Memory B cell (primary cell): ENCODE measurements at regions not wholly inside any gene's neighbourhood (a gene's known extent, or its start where the extent isn't known, plus 50 kb on each side); places are given as distances from the start of the nearest gene placed in this dataset.
"Not testable (repeated sequence)": the region's sequence is repeated elsewhere in the genome, so short reads cannot be mapped to it uniquely, and the experiment has no call there.

Source experiments
- ATAC-seq: fragments of 150-1000 bp; cut with Tn5 transposase; 2 replicates; pipeline ENCODE4 v1.10.0; 2021; ENCODE audit warnings: low read depth, mild to moderate bottlenecking, moderate library complexity
- DNase-seq, 2 donors: peaks; one replicate each; pipeline ENCODE4 v3.0.0; 2022; ENCODE audit warnings: low spot score in 2 of 2
- H3K27ac Mint-ChIP-seq: one replicate; pipeline ENCODE4 v1.8.0; 2022; ENCODE audit warnings: mild to moderate bottlenecking, moderate library complexity, mixed read lengths
- H3K27me3 Mint-ChIP-seq: one replicate; pipeline ENCODE4 v1.8.0; 2022; ENCODE audit warnings: mixed read lengths
- H3K36me3 Mint-ChIP-seq: one replicate; pipeline ENCODE4 v1.8.0; 2022; ENCODE audit warnings: mild to moderate bottlenecking, mixed read lengths
- H3K4me1 Mint-ChIP-seq: one replicate; pipeline ENCODE4 v1.8.0; 2022; ENCODE audit warnings: mixed read lengths
- H3K4me3 Mint-ChIP-seq: one replicate; pipeline ENCODE4 v1.8.0; 2022; ENCODE audit warnings: mild to moderate bottlenecking, moderate library complexity, mixed read lengths
- H3K9me3 Mint-ChIP-seq: one replicate; pipeline ENCODE4 v1.8.0; 2022; ENCODE audit warnings: mixed read lengths

- ATAC-seq: no peak
- no peaks in the 10 kb centered on the region for H3K4me1 Mint-ChIP-seq
- H3K27me3 Mint-ChIP-seq: no peaks in the 10 kb centered on the region
- no peak for DNase-seq
- H3K36me3 Mint-ChIP-seq: no peaks in the 10 kb centered on the region
- H3K27ac Mint-ChIP-seq: no peak overlapping the region
- no peak overlapping the region for H3K4me3 Mint-ChIP-seq
- no peaks in the 10 kb centered on the region for H3K9me3 Mint-ChIP-seq
These were observed 492.6 kb downstream of the KCNT2 start for GRCh38 chr1:196115646-196116045.

GRCh38 chr1:196114193-196114592 is 494.0 kb downstream of the KCNT2 start:
- H3K27me3 Mint-ChIP-seq: no peaks in the 10 kb centered on the region
- no peaks in the 10 kb centered on the region for H3K4me1 Mint-ChIP-seq
- H3K27ac Mint-ChIP-seq: no peak overlapping the region
- ATAC-seq (no peak), DNase-seq (no peak)
- no peaks in the 10 kb centered on the region for H3K9me3 Mint-ChIP-seq
- H3K4me3 Mint-ChIP-seq: no peak overlapping the region
- H3K36me3 Mint-ChIP-seq: no peaks in the 10 kb centered on the region

GRCh38 chr1:196108990-196109389 is 499.2 kb downstream of the KCNT2 start:
- not testable (repeated sequence) for H3K4me1 Mint-ChIP-seq, H3K9me3 Mint-ChIP-seq, H3K27me3 Mint-ChIP-seq, DNase-seq, H3K4me3 Mint-ChIP-seq, ATAC-seq, H3K36me3 Mint-ChIP-seq, H3K27ac Mint-ChIP-seq

DNA sequence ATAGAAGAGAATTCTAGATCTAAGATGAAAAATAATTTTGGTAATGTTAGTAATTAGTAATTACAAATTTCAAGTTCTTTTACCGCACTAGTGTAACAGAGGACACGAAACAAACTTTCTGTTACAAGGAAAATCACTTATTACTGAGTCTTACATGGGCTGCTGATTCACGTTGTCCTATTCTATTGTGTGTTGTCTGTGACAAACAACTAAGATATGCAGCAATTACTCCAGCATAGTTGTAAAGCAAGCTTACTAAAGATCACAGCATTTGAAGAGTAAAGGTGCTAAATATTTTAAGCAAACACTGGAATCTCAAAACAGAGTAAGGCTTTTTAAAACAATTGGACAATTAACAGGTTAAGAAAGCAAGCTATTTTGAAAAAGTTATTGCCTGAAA is 502.3 kb downstream of the KCNT2 start:
- Mint-ChIP-seq H3K27me3 (no peaks in the 10 kb centered on the region), H3K27ac (no peak overlapping the region), H3K4me1 (no peaks in the 10 kb centered on the region), H3K4me3 (no peak overlapping the region), H3K9me3 (peaks cover 8% of the 10 kb centered on the region), H3K36me3 (no peaks in the 10 kb centered on the region)
- DNase-seq: no peak
- ATAC-seq: no peak

DNA sequence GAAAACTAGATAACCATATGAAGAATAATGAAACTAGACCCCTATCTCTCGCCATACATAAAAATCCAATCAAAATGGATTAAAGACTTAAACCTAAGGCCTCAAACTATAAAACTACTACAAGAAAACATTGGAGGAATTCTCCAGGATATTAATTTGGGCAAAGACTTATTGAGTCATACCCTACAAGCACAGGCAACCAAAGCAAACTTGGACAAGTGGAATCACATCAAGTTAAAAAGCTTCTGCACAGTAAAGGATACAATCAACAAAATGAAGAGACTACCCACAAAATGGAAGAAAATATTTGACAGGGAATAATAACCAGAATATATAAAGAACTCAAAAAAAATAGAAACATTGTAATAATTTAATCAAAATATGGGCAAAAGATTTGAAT is 505.4 kb downstream of the KCNT2 start:
- Mint-ChIP-seq H3K36me3 (no peaks in the 10 kb centered on the region), H3K4me3 (no peak overlapping the region), H3K9me3 (peaks cover 10% of the 10 kb centered on the region), H3K4me1 (no peaks in the 10 kb centered on the region), H3K27ac (no peak overlapping the region), H3K27me3 (no peaks in the 10 kb centered on the region)
- no peak for DNase-seq
- no peak for ATAC-seq

- no peak overlapping the region for H3K4me3 Mint-ChIP-seq
- no peaks in the 10 kb centered on the region for H3K27me3 Mint-ChIP-seq
- no peaks in the 10 kb centered on the region for H3K36me3 Mint-ChIP-seq
- H3K9me3 Mint-ChIP-seq: peaks cover 5% of the 10 kb centered on the region
- DNase-seq (no peak), ATAC-seq (no peak)
- H3K4me1 Mint-ChIP-seq: no peaks in the 10 kb centered on the region
- H3K27ac Mint-ChIP-seq: no peak overlapping the region
These were observed 510.2 kb downstream of the KCNT2 start for GRCh38 chr1:196098000-196098399.

- H3K27me3 Mint-ChIP-seq: no peaks in the 10 kb centered on the region
- no peak overlapping the region for H3K4me3 Mint-ChIP-seq
- no peaks in the 10 kb centered on the region for H3K36me3 Mint-ChIP-seq
- H3K27ac Mint-ChIP-seq: no peak overlapping the region
- ATAC-seq (no peak), DNase-seq (no peak)
- no peaks in the 10 kb centered on the region for H3K4me1 Mint-ChIP-seq
- peaks cover 4% of the 10 kb centered on the region for H3K9me3 Mint-ChIP-seq
These were observed 513.4 kb downstream of the KCNT2 start for GRCh38 chr1:196094821-196095220.

GRCh38 chr1:196091397-196092135 is 516.7 kb downstream of the KCNT2 start:
- no peak for ATAC-seq
- Mint-ChIP-seq H3K4me3 (no peak overlapping the region), H3K9me3 (peaks cover 7% of the 10 kb centered on the region), H3K27me3 (no peaks in the 10 kb centered on the region), H3K36me3 (no peaks in the 10 kb centered on the region), H3K27ac (no peak overlapping the region), H3K4me1 (no peaks in the 10 kb centered on the region)
- DNase-seq: no peak

DNA sequence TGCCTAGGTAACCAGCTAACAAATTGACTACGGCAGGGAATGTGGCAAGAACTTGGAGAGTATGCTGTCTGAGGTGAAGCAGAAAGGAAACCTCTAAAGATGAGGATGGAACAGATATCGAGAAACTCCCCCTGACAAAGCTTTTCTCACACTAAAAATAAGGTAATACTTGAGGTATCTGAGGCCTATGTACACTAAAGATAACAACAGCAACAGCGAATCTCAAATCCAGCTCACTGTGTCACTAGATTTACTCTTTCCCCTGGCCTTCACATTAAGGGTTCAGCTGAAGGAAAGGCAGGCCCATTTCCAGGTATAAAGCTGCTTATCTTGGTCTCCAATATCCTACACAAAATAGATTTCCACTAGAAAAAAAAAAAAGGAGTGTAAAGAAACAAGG is 518.0 kb downstream of the KCNT2 start:
- Mint-ChIP-seq H3K9me3 (peaks cover 7% of the 10 kb centered on the region), H3K36me3 (no peaks in the 10 kb centered on the region), H3K4me3 (no peak overlapping the region), H3K27ac (no peak overlapping the region), H3K27me3 (no peaks in the 10 kb centered on the region), H3K4me1 (no peaks in the 10 kb centered on the region)
- DNase-seq (no peak), ATAC-seq (no peak)

- ATAC-seq (no peak), DNase-seq (no peak)
- Mint-ChIP-seq H3K9me3 (peaks cover 6% of the 10 kb centered on the region), H3K27me3 (no peaks in the 10 kb centered on the region), H3K4me3 (no peak overlapping the region), H3K27ac (no peak overlapping the region), H3K4me1 (no peaks in the 10 kb centered on the region), H3K36me3 (no peaks in the 10 kb centered on the region)
These were observed 519.7 kb downstream of the KCNT2 start for GRCh38 chr1:196088541-196088940.

- no peak for ATAC-seq
- Mint-ChIP-seq H3K36me3 (no peaks in the 10 kb centered on the region), H3K27me3 (no peaks in the 10 kb centered on the region), H3K4me3 (no peak overlapping the region), H3K4me1 (no peaks in the 10 kb centered on the region), H3K27ac (no peak overlapping the region), H3K9me3 (peaks cover 4% of the 10 kb centered on the region)
- no peak for DNase-seq
These were observed 529.5 kb downstream of the KCNT2 start for GRCh38 chr1:196078691-196079090.

DNA sequence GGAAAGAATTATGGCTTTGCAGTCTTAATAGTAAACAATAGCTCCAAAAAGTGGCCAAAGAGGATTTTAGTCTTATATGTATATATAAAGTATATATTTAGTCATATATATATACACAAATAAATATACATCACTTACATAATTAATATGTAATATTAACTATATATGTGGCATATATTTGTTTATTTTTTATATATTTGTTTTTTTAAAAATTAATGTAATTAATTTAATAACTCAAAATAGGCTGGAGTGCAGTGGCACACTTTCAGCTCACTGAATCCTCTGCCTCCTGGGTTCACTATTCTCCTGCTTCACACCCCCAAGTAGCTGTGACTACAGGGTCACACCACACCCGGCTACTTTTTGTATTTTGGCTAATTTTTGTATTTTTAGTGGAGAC is 532.6 kb downstream of the KCNT2 start:
- DNase-seq (no peak), ATAC-seq (no peak)
- no peaks in the 10 kb centered on the region for H3K27me3 Mint-ChIP-seq
- peaks cover 4% of the 10 kb centered on the region for H3K9me3 Mint-ChIP-seq
- H3K36me3 Mint-ChIP-seq: no peaks in the 10 kb centered on the region
- no peak overlapping the region for H3K27ac Mint-ChIP-seq
- no peak overlapping the region for H3K4me3 Mint-ChIP-seq
- H3K4me1 Mint-ChIP-seq: no peaks in the 10 kb centered on the region

- Mint-ChIP-seq H3K36me3 (no peaks in the 10 kb centered on the region), H3K4me3 (no peak overlapping the region), H3K27me3 (no peaks in the 10 kb centered on the region), H3K4me1 (no peaks in the 10 kb centered on the region), H3K9me3 (peaks cover 4% of the 10 kb centered on the region), H3K27ac (no peak overlapping the region)
- DNase-seq (no peak), ATAC-seq (no peak)
These were observed 534.1 kb downstream of the KCNT2 start for GRCh38 chr1:196074182-196074581.

DNA sequence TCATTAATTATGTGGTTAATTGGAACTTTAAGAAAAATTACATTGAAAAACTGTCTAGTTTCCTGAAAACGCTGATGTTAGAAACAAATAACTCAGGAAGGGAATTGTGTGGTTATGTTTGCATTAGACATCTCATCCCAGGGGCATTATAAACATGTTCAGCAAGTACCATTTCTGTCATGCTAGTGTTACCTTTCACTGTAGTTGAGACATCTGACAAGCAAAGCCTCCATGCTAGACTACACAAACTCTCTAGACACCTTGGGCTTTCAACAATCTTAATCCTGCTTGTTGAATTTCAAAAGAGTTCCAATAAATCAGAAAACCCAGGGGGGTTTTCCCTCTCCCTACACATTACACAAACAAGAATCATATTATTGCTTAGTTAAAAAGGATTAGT is 536.8 kb downstream of the KCNT2 start:
- Mint-ChIP-seq H3K27me3 (no peaks in the 10 kb centered on the region), H3K27ac (no peak overlapping the region), H3K4me1 (no peaks in the 10 kb centered on the region), H3K4me3 (no peak overlapping the region), H3K36me3 (no peaks in the 10 kb centered on the region), H3K9me3 (peaks cover 5% of the 10 kb centered on the region)
- ATAC-seq (no peak), DNase-seq (no peak)

DNA sequence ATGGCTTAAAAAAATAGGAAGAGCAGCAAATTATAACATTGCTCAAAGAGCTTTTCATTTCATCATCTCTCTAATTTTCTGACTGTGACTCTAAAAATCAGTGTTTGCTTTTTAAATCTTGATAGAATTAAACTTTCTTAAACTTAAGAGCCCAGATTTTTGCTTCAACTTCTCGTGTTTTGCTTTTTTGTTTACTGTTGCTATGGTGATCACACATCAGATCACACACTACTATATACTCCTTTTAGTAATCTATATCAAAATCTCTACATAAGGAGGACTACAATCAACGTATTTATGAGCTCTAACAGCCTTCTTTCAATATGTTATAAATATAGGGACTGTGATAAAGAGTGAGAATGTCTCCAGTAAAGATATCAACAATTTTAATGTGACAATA is 537.3 kb downstream of the KCNT2 start:
- Mint-ChIP-seq H3K36me3 (no peaks in the 10 kb centered on the region), H3K4me3 (no peak overlapping the region), H3K4me1 (no peaks in the 10 kb centered on the region), H3K27ac (no peak overlapping the region), H3K27me3 (no peaks in the 10 kb centered on the region), H3K9me3 (peaks cover 8% of the 10 kb centered on the region)
- DNase-seq (no peak), ATAC-seq (no peak)
